Bone marrow (tissue), 2 donors: ENCODE measurements at regions not wholly inside any gene's neighbourhood (a gene's known extent, or its start where the extent isn't known, plus 50 kb on each side); places are given as distances from the start of the nearest gene placed in this dataset.

Experiments used
- DNase-seq, 2 donors: peaks; one replicate each; lab custom pipeline; 2025; lab: John Stamatoyannopoulos, UW

- DNase-seq, result no peak
These were observed 71.0 kb downstream of the TMPRSS5 start for GRCh38 chr11:113634940-113635575.

- DNase-seq, result no peak
These were observed 73.1 kb downstream of the TMPRSS5 start for GRCh38 chr11:113632981-113633380.

GRCh38 chr11:113629562-113629961 is 76.5 kb downstream of the TMPRSS5 start:
- no peak for DNase-seq

GRCh38 chr11:113628912-113629311 is 77.2 kb downstream of the TMPRSS5 start:
- DNase-seq, result no peak

- no peak for DNase-seq
These were observed 78.2 kb downstream of the TMPRSS5 start for GRCh38 chr11:113627946-113628345.

- DNase-seq, result no peak
These were observed 78.8 kb downstream of the TMPRSS5 start for GRCh38 chr11:113627297-113627696.

- DNase-seq, result no peak
These were observed 79.4 kb downstream of the TMPRSS5 start for GRCh38 chr11:113626736-113627135.

- DNase-seq, result no peak
These were observed 83.0 kb downstream of the TMPRSS5 start for GRCh38 chr11:113623114-113623513.

- no peak for DNase-seq
These were observed 87.7 kb downstream of the TMPRSS5 start for GRCh38 chr11:113618360-113618759.

GRCh38 chr11:113615773-113616172 is 90.3 kb downstream of the TMPRSS5 start:
- DNase-seq, result no peak

- no peak for DNase-seq
These were observed 91.0 kb downstream of the TMPRSS5 start for GRCh38 chr11:113615098-113615497.

GRCh38 chr11:113614097-113614496 is 92.0 kb downstream of the TMPRSS5 start:
- DNase-seq, result no peak

GRCh38 chr11:113613619-113614018 is 92.5 kb downstream of the TMPRSS5 start:
- DNase-seq, result no peak

GRCh38 chr11:113604186-113604585 is 101.9 kb downstream of the TMPRSS5 start:
- no peak for DNase-seq

- no peak for DNase-seq
These were observed 102.6 kb downstream of the TMPRSS5 start for GRCh38 chr11:113603277-113604059.

- no peak for DNase-seq
These were observed 103.6 kb downstream of the TMPRSS5 start for GRCh38 chr11:113602483-113602882.

GRCh38 chr11:113596658-113597057 is 109.5 kb downstream of the TMPRSS5 start:
- DNase-seq, result no peak

- no peak for DNase-seq
These were observed 110.1 kb downstream of the TMPRSS5 start for GRCh38 chr11:113595810-113596594.

GRCh38 chr11:113593698-113594308 is 112.3 kb downstream of the TMPRSS5 start:
- DNase-seq, result no peak

GRCh38 chr11:113591117-113591516 is 115.0 kb downstream of the TMPRSS5 start:
- DNase-seq, result no peak

- no peak for DNase-seq
These were observed 112.1 kb upstream of the DRD2 start for GRCh38 chr11:113587308-113587739.

GRCh38 chr11:113584371-113584770 is 109.2 kb upstream of the DRD2 start:
- no peak for DNase-seq
